IPS-20b (cell line): ENCODE measurements at regions not wholly inside any gene's neighbourhood (a gene's known extent, or its start where the extent isn't known, plus 50 kb on each side); places are given as distances from the start of the nearest gene placed in this dataset.
"Not testable (repeated sequence)": the region's sequence is repeated elsewhere in the genome, so short reads cannot be mapped to it uniquely, and the experiment has no call there.

Experiments used
- H3K27ac ChIP-seq: one replicate; pipeline ENCODE4 v1.5.1; 2013; ENCODE audit warnings: low read length
- H3K27me3 ChIP-seq: 2 replicates; pipeline ENCODE4 v1.6.1; 2013; ENCODE audit warnings: mild to moderate bottlenecking, low read length, inconsistent platforms; ENCODE audit not compliant: insufficient read depth
- H3K36me3 ChIP-seq: 2 replicates; pipeline ENCODE4 v1.6.1; 2013; ENCODE audit warnings: low read depth, mild to moderate bottlenecking, inconsistent platforms, low read length, moderate library complexity; ENCODE audit not compliant: insufficient read depth
- H3K4me1 ChIP-seq: 2 replicates; pipeline ENCODE4 v1.6.1; 2013; ENCODE audit warnings: mild to moderate bottlenecking, control low read depth, inconsistent platforms, low read length, moderate library complexity; ENCODE audit not compliant: insufficient read depth
- H3K4me3 ChIP-seq: 2 replicates; pipeline ENCODE4 v1.5.1; 2013; ENCODE audit warnings: mild to moderate bottlenecking, low read length, inconsistent platforms
- H3K9ac ChIP-seq: 2 replicates; pipeline ENCODE4 v1.6.1; 2013; ENCODE audit warnings: low read depth, mild to moderate bottlenecking, inconsistent platforms, low read length, moderate library complexity
- H3K9me3 ChIP-seq: 2 replicates; pipeline ENCODE4 v1.6.1; 2013; ENCODE audit warnings: mild to moderate bottlenecking, low read depth, low read length, inconsistent platforms; ENCODE audit not compliant: insufficient read depth

- Histone ChIP-seq H3K36me3 (no peaks in the 10 kb centered on the region), H3K4me1 (0 out of 2 replicates have a peak, but pooled peaks cover 3% of the 10 kb centered on the region), H3K9me3 (no peaks in the 10 kb centered on the region), H3K27me3 (no peaks in the 10 kb centered on the region), H3K4me3 (no peak overlapping the region), H3K9ac (no peak overlapping the region), H3K27ac (no peak overlapping the region)
Measured at GRCh38 chr18:29840089-29840488, 1202.5 kb downstream of the DSC3 start.

GRCh38 chr18:29838961-29839360 lies 1203.6 kb downstream of the DSC3 start:
- not testable (repeated sequence) for H3K9me3 ChIP-seq, H3K4me1 ChIP-seq, H3K27me3 ChIP-seq, H3K36me3 ChIP-seq, H3K4me3 ChIP-seq, H3K9ac ChIP-seq, H3K27ac ChIP-seq

GRCh38 chr18:29838556-29838955 lies 1204.0 kb downstream of the DSC3 start:
- Histone ChIP-seq H3K36me3 (no peaks in the 10 kb centered on the region), H3K9me3 (no peaks in the 10 kb centered on the region)

GRCh38 chr18:29823671-29824070 lies 1218.9 kb downstream of the DSC3 start:
- Histone ChIP-seq H3K27me3 (no peaks in the 10 kb centered on the region), H3K27ac (no peak overlapping the region), H3K4me1 (no peaks in the 10 kb centered on the region), H3K36me3 (no peaks in the 10 kb centered on the region), H3K9ac (no peak overlapping the region), H3K4me3 (no peak overlapping the region), H3K9me3 (no peaks in the 10 kb centered on the region)

More at GRCh38 chr18:29838556-29838955, 1204.0 kb downstream of the DSC3 start:
- Histone ChIP-seq H3K27me3 (no peaks in the 10 kb centered on the region), H3K4me1 (0 out of 2 replicates have a peak, but pooled peaks cover 3% of the 10 kb centered on the region), H3K4me3 (no peak overlapping the region), H3K9ac (no peak overlapping the region), H3K27ac (no peak overlapping the region)

GRCh38 chr18:29821544-29821943 lies 1221.0 kb downstream of the DSC3 start:
- Histone ChIP-seq H3K27me3 (no peaks in the 10 kb centered on the region), H3K4me1 (no peaks in the 10 kb centered on the region), H3K9me3 (no peaks in the 10 kb centered on the region), H3K27ac (no peak overlapping the region), H3K36me3 (no peaks in the 10 kb centered on the region), H3K4me3 (no peak overlapping the region), H3K9ac (no peak overlapping the region)

GRCh38 chr18:29811519-29811918 lies 1231.0 kb downstream of the DSC3 start:
- no peak overlapping the region for H3K27ac ChIP-seq
- H3K36me3 ChIP-seq, result no peaks in the 10 kb centered on the region
- H3K27me3 ChIP-seq, result no peaks in the 10 kb centered on the region
- no peak overlapping the region for H3K9ac ChIP-seq
- H3K4me3 ChIP-seq, result no peak overlapping the region
- H3K9me3 ChIP-seq, result no peaks in the 10 kb centered on the region
- H3K4me1 ChIP-seq, result no peaks in the 10 kb centered on the region

GRCh38 chr18:29780816-29781215 lies 1261.7 kb downstream of the DSC3 start:
- no peak overlapping the region for H3K4me3 ChIP-seq
- 0 out of 2 replicates have a peak, but pooled peaks cover 4% of the 10 kb centered on the region for H3K4me1 ChIP-seq
- H3K9ac ChIP-seq, result no peak overlapping the region
- H3K36me3 ChIP-seq, result no peaks in the 10 kb centered on the region
- no peaks in the 10 kb centered on the region for H3K27me3 ChIP-seq
- H3K9me3 ChIP-seq, result no peaks in the 10 kb centered on the region
- H3K27ac ChIP-seq, result no peak overlapping the region

GRCh38 chr18:29779096-29779495 lies 1263.4 kb downstream of the DSC3 start:
- Histone ChIP-seq H3K9ac (no peak overlapping the region), H3K4me3 (no peak overlapping the region), H3K4me1 (0 out of 2 replicates have a peak, but pooled peaks cover 4% of the 10 kb centered on the region), H3K27ac (no peak overlapping the region), H3K27me3 (no peaks in the 10 kb centered on the region), H3K9me3 (no peaks in the 10 kb centered on the region), H3K36me3 (no peaks in the 10 kb centered on the region)

- Histone ChIP-seq H3K9me3 (no peaks in the 10 kb centered on the region), H3K9ac (no peak overlapping the region), H3K4me1 (no peaks in the 10 kb centered on the region), H3K36me3 (no peaks in the 10 kb centered on the region), H3K27me3 (no peaks in the 10 kb centered on the region), H3K27ac (no peak overlapping the region), H3K4me3 (no peak overlapping the region)
Measured at GRCh38 chr18:29753379-29753778, 1289.2 kb downstream of the DSC3 start.

GRCh38 chr18:29749704-29750103 lies 1292.8 kb downstream of the DSC3 start:
- no peak overlapping the region for H3K27ac ChIP-seq
- no peaks in the 10 kb centered on the region for H3K36me3 ChIP-seq
- H3K9ac ChIP-seq, result no peak overlapping the region
- H3K9me3 ChIP-seq, result no peaks in the 10 kb centered on the region
- H3K4me3 ChIP-seq, result no peak overlapping the region
- H3K27me3 ChIP-seq, result no peaks in the 10 kb centered on the region
- H3K4me1 ChIP-seq, result no peaks in the 10 kb centered on the region

- H3K4me3 ChIP-seq, result no peak overlapping the region
- H3K36me3 ChIP-seq, result no peaks in the 10 kb centered on the region
- H3K9ac ChIP-seq, result no peak overlapping the region
- no peak overlapping the region for H3K27ac ChIP-seq
- no peaks in the 10 kb centered on the region for H3K9me3 ChIP-seq
- H3K27me3 ChIP-seq, result no peaks in the 10 kb centered on the region
- H3K4me1 ChIP-seq, result no peaks in the 10 kb centered on the region
Measured at GRCh38 chr18:29741461-29741860, 1301.1 kb downstream of the DSC3 start.

- Histone ChIP-seq H3K4me3 (no peak overlapping the region), H3K9ac (no peak overlapping the region), H3K27ac (no peak overlapping the region), H3K9me3 (no peaks in the 10 kb centered on the region), H3K36me3 (no peaks in the 10 kb centered on the region), H3K4me1 (no peaks in the 10 kb centered on the region), H3K27me3 (no peaks in the 10 kb centered on the region)
Measured at GRCh38 chr18:29737620-29738019, 1304.9 kb downstream of the DSC3 start.

GRCh38 chr18:29737190-29737589 lies 1305.4 kb downstream of the DSC3 start:
- Histone ChIP-seq H3K9ac (no peak overlapping the region), H3K4me3 (no peak overlapping the region), H3K9me3 (no peaks in the 10 kb centered on the region), H3K27me3 (no peaks in the 10 kb centered on the region), H3K36me3 (no peaks in the 10 kb centered on the region), H3K27ac (no peak overlapping the region), H3K4me1 (no peaks in the 10 kb centered on the region)
